Kasumi-1 (cell line): ENCODE measurements at regions not wholly inside any gene's neighbourhood (a gene's known extent, or its start where the extent isn't known, plus 50 kb on each side); places are given as distances from the start of the nearest gene placed in this dataset.

Experiments
- DNase-seq, 2 experiments: peaks; one replicate each; lab custom pipeline; 2025; lab: John Stamatoyannopoulos, UW

DNA sequence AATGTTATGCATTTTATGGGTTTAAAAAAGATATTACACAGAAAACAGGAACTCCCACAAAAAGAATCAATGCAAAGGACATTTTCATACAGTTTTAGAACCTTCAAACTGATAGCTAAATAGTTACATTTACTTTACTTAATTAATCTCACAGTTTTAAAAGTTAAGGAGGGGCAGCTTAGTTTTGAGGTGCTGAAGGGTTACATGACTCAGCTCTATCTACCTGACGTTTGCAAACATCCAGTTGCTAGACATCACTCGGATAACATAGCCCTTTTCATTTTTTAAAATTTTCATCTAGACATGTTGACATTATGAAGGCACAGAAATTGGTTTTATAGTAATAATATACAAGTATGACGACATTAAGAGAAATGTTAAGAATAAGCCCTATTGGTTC lies 53.7 kb upstream of the HSD17B12 start:
- no peak for DNase-seq
